EH (cell line): ENCODE measurements at regions not wholly inside any gene's neighbourhood (a gene's known extent, or its start where the extent isn't known, plus 50 kb on each side); places are given as distances from the start of the nearest gene placed in this dataset.
"Not testable (repeated sequence)": the region's sequence is repeated elsewhere in the genome, so short reads cannot be mapped to it uniquely, and the experiment has no call there.

Source experiments
- DNase-seq: peaks from one replicate; pipeline ENCODE4 v3.0.0-alpha.2; 2015; ENCODE audit warnings: low read depth

GRCh38 chr10:64576497-64576896 lies 1055.3 kb downstream of the REEP3 start:
- no peak for DNase-seq

GRCh38 chr10:64578757-64579156 lies 1057.6 kb downstream of the REEP3 start:
- not testable (repeated sequence) for DNase-seq

GRCh38 chr10:64586934-64587503 lies 1065.8 kb downstream of the REEP3 start:
- no peak for DNase-seq

GRCh38 chr10:64594072-64594471 lies 1072.9 kb downstream of the REEP3 start:
- DNase-seq = no peak

DNA sequence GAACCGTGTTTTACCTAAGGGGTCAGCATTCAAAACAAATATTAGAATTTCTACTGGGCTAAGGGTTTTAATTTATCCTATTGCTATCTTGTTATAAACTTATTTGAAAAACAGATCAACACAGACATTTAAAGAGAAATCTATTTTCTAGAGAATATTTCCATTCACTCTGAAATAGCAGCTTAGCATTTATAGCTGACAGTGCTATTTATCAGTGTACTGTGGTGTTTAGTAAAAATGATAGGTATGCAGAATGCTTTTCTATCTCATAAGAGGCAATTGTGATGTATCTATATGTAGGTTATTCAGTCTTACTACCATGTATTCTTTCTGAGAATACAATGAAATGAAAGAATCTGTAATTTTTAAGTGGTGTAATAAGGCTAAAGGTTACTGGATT lies 1077.4 kb downstream of the REEP3 start:
- DNase-seq = no peak

GRCh38 chr10:64601298-64601697 lies 1080.1 kb downstream of the REEP3 start:
- no peak for DNase-seq

DNA sequence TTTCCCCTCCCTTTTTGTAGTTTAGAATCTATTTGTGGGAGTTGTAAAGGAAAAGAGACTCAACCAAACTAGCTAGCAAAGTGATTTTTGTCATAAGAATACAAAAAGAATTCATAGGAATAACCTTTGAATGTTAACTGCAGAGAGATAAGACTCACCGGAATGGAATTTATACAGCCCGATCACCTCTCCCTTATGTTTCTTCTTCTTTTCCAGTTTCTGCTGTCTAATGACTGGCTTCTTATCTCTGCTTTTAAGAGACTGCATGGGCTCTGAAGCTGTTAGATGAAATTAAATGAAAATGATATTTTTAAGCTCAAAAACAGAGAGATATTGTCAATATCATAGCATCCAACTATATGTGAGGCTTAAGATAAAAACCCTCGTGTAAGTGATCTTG lies 1095.9 kb downstream of the REEP3 start:
- no peak for DNase-seq

DNA sequence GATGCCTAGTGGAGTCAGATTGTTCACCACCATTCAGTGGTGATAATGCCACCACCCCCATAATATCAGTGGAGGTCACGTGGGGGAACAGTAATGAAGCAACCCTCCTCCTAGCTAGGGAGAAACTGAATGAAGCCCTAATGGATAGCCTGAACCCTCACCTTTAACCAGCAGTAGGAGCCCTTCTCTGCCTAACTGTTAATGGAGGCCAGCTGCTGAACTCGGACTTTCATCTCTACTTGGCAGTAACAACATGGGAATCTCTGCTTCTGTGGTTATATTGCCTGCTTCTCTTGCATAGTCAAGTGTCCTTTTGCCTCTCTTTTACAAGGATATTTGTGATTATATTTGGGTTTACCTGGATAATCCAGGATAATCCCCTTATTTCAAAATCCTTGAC lies 1097.9 kb downstream of the REEP3 start:
- DNase-seq = no peak

DNA sequence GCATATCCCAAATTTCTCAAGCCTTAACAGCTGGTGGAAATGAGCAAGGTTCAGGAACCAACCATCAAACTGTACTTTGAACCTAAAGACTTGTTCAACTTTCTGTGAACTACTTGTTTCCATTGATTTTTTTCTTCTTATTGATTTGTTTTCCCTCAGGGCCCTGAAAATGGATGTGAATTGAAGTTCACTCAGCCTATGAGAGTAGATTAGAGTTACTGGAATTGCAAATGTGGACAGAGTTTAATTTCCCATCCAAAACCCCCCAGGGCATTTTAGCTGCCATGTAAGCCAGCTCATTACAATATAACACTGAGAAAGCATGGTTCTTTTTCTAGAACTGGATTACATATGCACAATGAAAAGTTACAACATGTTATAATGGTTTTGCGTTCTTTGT lies 1105.7 kb downstream of the REEP3 start:
- no peak for DNase-seq

DNA sequence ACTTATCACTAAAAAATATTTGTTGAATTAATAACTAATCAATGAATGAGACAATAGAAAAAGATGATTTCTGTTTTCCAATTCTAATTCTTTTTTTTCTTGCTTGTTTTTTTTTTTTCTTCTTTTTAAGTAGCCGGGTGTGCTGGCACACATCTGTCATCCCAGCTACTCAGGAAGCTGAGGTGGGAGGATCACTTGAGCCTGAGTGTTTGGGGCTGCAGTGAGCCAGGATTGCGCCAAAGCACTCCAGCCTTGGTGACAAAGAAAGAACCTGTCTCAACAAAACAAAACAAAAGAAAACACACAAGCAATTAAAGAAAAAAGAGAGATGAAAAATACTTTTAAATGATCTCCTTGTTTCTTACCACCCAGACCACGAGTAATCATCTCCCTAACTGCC lies 1109.3 kb downstream of the REEP3 start:
- DNase-seq = no peak

DNA sequence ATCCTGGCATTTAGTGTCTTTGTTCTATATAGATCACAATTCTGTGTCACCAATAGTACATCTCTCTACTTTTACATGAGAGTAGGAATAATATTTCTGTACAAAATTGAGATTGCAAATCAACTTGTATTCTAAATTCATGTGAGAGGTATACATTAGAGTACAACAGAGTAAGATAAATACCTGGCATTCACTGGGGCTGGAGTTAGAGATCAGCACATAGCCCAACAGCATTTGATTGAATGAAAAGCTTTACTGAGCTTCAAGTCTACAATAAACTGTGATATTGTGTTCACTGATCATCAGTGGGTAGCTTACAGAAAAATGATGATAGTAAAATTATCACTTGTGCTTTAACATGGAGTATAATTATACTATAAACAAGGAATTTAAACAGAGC lies 1114.7 kb downstream of the REEP3 start:
- DNase-seq = no peak

DNA sequence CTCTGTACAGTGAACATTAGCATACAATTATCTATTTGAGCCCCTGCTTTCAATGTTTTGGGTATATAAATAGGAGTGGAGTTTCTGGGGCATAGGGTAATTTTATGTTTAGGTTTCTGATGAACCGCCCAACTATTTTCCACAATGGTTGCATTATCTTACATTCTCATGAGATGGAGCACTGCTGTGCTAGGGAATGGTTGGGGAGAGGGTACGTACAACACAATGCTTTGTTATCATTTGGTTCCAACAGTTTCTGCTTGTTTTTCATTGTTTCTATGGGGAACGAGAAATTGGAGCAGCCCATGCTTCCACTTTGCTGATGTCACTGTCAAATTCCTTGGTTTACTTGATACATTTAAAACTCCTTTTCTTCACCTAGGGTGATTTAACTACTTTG lies 1115.3 kb downstream of the REEP3 start:
- no peak for DNase-seq

DNA sequence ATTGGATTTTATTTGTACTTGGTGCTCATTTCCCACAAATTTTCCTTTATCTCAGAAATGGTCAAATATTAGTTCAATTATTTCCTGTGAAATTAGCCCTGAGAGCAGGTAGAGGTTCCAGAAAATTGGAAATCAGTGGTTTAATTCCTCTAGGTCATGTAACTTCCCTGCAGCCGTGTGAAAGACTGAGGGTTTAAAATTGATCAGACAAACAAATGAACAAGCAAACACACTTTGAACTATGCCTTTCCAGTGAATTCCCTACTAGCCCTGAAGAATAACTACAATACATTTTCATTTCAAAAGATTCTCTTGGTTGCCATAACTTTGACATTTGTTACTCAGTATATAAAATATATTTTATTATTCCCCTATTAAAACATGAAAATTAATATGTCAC lies 1116.7 kb downstream of the REEP3 start:
- DNase-seq = no peak

- no peak for DNase-seq
Measured at GRCh38 chr10:64648915-64649314, 1127.7 kb downstream of the REEP3 start.

DNA sequence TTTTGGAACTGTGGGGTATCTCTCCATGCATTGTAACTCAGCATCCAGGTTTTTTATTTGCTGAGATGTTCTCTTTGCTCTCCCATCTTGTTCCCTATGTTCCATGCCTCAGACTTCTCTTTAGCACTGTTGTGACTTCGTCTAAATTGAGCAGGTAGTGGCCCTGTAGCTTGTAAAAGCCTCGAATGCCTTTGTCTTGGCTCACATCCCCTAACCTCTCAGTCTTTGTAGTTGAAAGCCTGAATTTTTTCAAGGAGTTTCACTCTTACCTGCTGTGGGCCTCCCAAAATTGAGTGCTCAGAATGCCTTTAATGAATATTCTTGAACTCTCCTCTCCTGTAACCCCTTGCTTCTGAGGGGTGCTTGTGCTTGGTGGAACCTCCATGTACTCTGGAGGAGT lies 1137.3 kb downstream of the REEP3 start:
- no peak for DNase-seq

DNA sequence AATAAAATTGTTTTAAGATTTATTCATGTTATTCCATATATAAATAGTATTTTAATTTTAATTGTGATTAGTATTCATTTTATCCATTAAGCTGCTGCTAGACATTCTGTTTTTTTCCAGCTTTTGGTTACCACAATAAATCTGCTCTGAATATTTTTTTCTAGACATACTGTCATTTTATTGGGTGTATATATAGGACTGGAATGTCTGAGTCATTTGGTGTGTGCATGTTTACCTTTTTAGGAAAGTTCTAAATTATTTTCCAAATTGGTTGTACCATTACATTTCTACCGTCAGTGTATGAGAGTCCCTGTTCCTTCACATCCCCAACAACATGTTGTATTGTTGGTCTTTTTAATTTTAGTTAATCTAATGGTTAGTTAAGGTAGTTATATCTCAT lies 1138.1 kb downstream of the REEP3 start:
- DNase-seq = no peak

- no peak for DNase-seq
Measured at GRCh38 chr10:64682043-64682442, 1160.8 kb downstream of the REEP3 start.

GRCh38 chr10:64690194-64690593 lies 1169.0 kb downstream of the REEP3 start:
- DNase-seq = no peak

DNA sequence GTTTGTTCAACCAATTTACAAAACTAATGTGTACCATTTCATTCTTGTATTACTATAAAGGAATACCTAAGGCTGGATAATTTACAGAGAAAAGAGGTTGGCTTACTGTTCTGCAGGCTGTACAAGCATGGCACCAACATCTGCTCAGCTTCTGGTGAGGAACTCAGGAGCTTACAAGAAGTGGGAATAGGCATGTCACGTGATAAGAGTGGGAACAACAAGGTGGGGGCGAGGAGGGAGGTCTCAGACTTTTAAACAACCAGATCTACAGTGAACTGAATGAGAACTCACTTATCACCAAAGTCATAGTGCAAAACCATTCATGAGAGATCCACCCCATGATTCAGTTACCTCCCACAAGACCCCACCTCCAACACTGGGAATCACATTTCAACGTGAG lies 1178.0 kb downstream of the REEP3 start:
- DNase-seq = no peak

DNA sequence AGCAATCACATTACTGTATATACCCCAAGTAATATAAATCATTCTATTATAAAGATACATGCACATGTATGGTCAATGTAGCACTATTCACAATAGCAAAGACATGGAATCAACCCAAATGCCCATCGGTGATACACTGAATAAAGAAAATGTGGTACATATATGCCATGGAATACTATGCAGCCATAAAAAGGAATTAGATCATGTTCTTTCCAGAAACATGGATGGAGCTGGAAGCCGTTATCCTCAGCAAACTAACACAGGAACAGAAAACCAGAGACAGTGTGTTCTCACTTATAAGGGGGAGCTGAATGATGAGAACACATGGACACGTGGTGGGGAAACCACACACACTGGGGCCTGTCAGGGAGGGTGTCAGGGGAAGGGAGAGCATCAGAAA lies 1180.9 kb downstream of the REEP3 start:
- DNase-seq = not testable (repeated sequence)

GRCh38 chr10:64708884-64709681 lies 1187.9 kb downstream of the REEP3 start:
- no peak for DNase-seq

- DNase-seq = no peak
Measured at GRCh38 chr10:64726466-64726865, 1205.3 kb downstream of the REEP3 start.

DNA sequence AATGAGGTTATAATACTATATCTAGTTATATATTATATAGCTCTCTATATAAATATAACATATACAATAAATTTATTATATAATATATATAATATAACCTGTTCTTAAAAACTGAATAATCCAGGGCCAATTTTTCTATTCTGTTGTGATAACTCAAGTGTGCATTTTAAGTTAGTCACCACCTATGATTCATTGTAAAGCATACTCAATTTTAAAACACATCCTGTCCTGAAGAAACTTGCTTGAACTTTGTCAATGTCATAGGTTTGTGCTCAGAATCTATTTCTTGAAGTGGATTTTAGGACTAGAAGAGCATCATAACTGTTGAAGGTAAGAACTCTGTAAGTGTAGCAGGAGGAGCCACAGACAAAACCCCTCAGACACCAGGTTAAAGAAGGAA lies 1209.8 kb downstream of the REEP3 start:
- no peak for DNase-seq

- DNase-seq = no peak
Measured at GRCh38 chr10:64732372-64732957, 1211.3 kb downstream of the REEP3 start.
